Mucosa of descending colon (tissue), 3 donors: ENCODE measurements at regions not wholly inside any gene's neighbourhood (a gene's known extent, or its start where the extent isn't known, plus 50 kb on each side); places are given as distances from the start of the nearest gene placed in this dataset.

Experiments
- ATAC-seq: fragments of 200-7000 bp; cut with Tn5 transposase; one replicate; pipeline ENCODE4 v1.9.1; 2020; ENCODE audit warnings: mild to moderate bottlenecking, moderate library complexity
- DNase-seq, 3 donors: peaks; one replicate each; pipeline ENCODE4 v3.0.0-alpha.2; 2020
- H3K36me3 ChIP-seq: fragments of 200-600 bp; one replicate; pipeline ENCODE4 v1.8.0; 2021; ENCODE audit warnings: low read depth, mild to moderate bottlenecking
- H3K4me1 ChIP-seq: fragments of 200-600 bp; one replicate; pipeline ENCODE4 v1.8.0; 2021; ENCODE audit warnings: low read depth, mild to moderate bottlenecking
- H3K4me3 ChIP-seq: fragments of 200-600 bp; one replicate; pipeline ENCODE4 v1.8.0; 2021; ENCODE audit warnings: mild to moderate bottlenecking
- H3K9me3 ChIP-seq: fragments of 200-600 bp; one replicate; pipeline ENCODE4 v1.8.0; 2021; ENCODE audit warnings: mild to moderate bottlenecking
- CTCF ChIP-seq: fragments of 200-600 bp; IDR thresholded peaks from one replicate; pipeline ENCODE4 v1.8.0; 2022; ENCODE audit warnings: antibody characterized with exemption, mild to moderate bottlenecking
- intact Hi-C, 2 donors: fragments of 100-400 bp; cut with DNase I in 1 of 2; cut with micrococcal nuclease in 1 of 2; formaldehyde crosslinking; loops; one replicate each; pipeline versions ENCODE4 v1.11.0 to v1.11.1; 2022; cut with DNase I, micrococcal nuclease
- donor health status: DM: no; HTN: no; CAD: no; lungs with moderate emphysema.
- donor health status: DM: no; HTN: no; CAD: no.
- donor health status: DM: no; HTN: yes; CAD: no.

- Histone ChIP-seq H3K4me3 (no peak overlapping the region), H3K9me3 (no peaks in the 10 kb centered on the region), H3K4me1 (no peaks in the 10 kb centered on the region), H3K36me3 (no peaks in the 10 kb centered on the region)
- intact Hi-C loops: no loop called here
- DNase-seq (no peak), ATAC-seq (no peak)
- no peak for TF ChIP-seq CTCF
Measured at GRCh38 chr16:64019339-64019738, 1102.5 kb downstream of the CDH11 start.

DNA sequence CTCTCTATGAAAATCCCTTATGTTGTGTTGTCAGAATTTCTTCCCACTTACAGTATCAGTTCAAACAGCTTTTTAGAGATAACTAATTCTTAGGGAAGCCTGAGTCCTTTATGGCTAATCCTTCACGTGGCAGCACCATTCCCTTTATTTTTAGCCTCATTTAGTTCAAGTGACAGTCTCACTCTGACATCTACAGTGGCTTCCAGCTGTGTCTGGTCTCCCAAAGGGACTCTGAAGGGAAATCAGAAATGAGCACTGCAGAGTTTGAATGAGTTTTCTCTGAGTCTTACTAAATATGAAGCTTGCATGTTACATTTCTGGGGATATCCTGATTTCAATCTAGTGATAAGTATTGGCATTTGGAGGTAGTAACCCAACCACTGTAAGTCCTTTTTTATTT, 1104.1 kb downstream of the CDH11 start:
- H3K4me3 ChIP-seq: no peak overlapping the region
- no peaks in the 10 kb centered on the region for H3K36me3 ChIP-seq
- H3K4me1 ChIP-seq: no peaks in the 10 kb centered on the region
- ATAC-seq (no peak), DNase-seq (no peak)
- no peak for TF ChIP-seq CTCF
- intact Hi-C loops: no loop called here
- H3K9me3 ChIP-seq: no peaks in the 10 kb centered on the region

DNA sequence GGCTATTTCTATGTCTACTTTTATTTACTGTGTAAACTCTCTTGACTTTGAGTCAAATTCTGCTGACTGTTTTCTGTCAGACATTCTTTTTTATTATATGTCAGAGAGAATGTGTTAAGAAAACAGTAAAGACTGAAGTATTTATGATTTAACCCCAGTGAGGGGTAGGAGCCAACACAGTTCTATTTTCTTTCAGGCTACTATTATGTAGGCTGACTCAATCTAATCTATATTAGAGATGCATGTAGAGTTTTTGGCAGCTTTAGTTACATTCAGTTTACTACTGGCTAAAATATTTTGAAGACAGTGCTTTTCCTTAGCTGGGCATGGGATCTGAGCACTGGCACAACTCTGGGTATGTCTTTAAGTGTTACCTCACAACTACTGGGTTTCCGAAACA, 1108.0 kb downstream of the CDH11 start:
- Histone ChIP-seq H3K4me3 (no peak overlapping the region), H3K36me3 (no peaks in the 10 kb centered on the region), H3K4me1 (no peaks in the 10 kb centered on the region), H3K9me3 (no peaks in the 10 kb centered on the region)
- intact Hi-C loops: no loop called here
- TF ChIP-seq CTCF: no peak
- no peak for ATAC-seq
- DNase-seq: no peak

DNA sequence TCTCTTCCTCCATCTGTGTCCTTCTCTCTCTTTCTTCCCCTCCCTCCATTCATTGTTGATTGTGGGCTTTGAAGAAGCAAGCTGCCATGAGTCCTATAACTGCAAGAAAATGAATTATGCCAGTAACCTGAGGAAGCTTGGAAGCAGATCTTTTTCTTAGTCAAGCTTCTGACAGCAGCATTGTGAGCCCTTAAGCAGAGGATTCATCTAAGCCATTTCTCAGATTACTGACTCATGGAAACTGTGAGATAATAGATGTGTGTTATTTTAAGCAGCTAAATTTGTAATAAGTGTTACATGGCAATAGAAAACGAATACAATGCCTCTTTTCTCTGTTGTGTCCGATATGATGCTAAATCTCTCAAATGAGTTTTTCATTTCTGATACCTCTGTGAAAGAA, 1109.7 kb downstream of the CDH11 start:
- Histone ChIP-seq H3K4me1 (no peaks in the 10 kb centered on the region), H3K4me3 (no peak overlapping the region), H3K36me3 (no peaks in the 10 kb centered on the region), H3K9me3 (no peaks in the 10 kb centered on the region)
- ATAC-seq (no peak), DNase-seq (no peak)
- intact Hi-C loops: no loop called here
- no peak for TF ChIP-seq CTCF

DNA sequence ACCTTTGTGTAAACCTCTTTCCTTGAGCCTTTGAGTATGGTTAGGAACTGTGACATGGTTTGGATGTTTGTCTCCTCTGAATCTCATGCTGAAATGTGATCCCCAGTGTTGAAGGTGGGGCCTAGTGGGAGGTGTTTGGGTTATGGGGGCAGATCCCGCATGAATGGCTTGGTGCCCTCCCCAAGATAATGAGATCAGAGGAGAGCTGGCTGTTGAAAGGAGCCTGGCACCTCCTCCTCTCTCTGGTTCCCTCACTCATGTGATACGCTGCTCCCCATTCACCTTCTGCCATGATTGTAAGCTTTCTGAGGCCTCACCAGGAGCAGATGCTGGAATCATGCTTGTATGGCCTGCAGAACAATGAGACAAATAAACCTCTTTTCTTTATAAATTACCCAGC, 1110.2 kb downstream of the CDH11 start:
- Histone ChIP-seq H3K4me1 (no peaks in the 10 kb centered on the region), H3K9me3 (no peaks in the 10 kb centered on the region), H3K4me3 (no peak overlapping the region), H3K36me3 (no peaks in the 10 kb centered on the region)
- no peak for TF ChIP-seq CTCF
- DNase-seq (no peak), ATAC-seq (no peak)
- intact Hi-C loops: no loop called here

DNA sequence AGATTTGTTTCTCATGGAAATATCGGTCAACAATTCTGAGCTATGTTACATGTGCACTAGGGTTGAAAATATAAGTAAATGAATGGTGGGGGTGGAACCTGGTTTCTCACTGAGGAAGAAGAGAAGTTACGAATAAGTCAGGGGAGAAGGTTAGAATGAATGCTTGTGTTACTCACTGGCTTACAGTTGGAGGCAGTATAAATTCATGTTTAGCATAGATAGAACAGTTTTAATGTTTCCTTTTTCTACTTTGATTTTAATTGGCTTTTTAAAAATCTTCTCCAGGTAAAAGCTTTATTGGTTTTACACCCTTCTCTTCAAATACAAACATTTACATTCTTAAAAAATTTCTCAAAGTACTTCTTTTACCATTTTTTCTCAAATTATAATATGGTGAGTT, 1113.7 kb downstream of the CDH11 start:
- ATAC-seq: no peak
- intact Hi-C loops: no loop called here

More for the DNA sequence above, 1113.7 kb downstream of the CDH11 start:
- TF ChIP-seq CTCF: no peak
- no peak for DNase-seq
- Histone ChIP-seq H3K36me3 (no peaks in the 10 kb centered on the region), H3K4me3 (no peak overlapping the region), H3K4me1 (no peaks in the 10 kb centered on the region), H3K9me3 (no peaks in the 10 kb centered on the region)
